ENCODE measurements at regions not wholly inside any gene's neighbourhood (a gene's known extent, or its start where the extent isn't known, plus 50 kb on each side); places are given as distances from the start of the nearest gene placed in this dataset.

DNA sequence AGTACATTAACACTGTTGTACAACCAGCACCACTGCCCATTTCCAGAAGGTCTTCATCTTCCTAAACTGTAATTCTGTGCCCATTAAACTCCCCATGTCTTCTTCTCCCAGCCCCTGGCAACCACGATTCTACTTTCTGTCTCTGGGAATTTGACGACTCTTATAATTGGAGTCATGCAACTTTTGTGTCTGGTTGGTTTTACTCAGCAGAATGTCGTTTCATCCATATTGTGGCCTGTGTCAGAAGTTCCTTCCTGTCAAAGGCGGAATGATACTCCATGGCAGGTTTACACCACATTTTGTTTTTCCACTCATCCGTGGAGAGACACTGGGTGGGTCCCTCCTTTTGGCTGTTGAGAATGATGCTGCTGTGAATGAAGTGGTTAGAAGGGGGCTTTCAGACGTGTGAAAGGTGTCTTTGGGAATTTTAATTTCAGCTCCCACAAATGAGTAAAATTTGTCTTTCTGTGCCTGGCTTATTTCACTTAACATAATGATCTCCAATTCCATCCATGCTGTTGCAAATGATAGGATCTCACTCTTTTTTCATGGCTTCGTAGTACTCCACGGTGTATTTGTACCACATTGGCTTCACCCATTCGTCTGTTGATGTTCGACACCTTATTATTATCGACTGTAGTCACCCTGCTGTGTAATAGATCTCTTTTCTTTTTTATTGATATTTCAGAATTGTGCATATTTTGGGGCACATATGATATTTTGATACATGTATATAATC is 86.1 kb upstream of the SEPTIN5 start:
- DNase-seq (ENCODE audit: insufficient read length) (no peak), FAIRE-seq (no peak)
- TF ChIP-seq POLR2A (IDR thresholded peaks at IDR 0.05; ENCODE audit: low read depth, low read length) (no peak), TAF1 (IDR thresholded peaks at IDR 0.05; ENCODE audit: borderline replicate concordance, low read depth, low read length) (no peak), POLR2AphosphoS5 (IDR thresholded peaks at IDR 0.05; ENCODE audit: low read depth, low read length) (no peak)

DNA sequence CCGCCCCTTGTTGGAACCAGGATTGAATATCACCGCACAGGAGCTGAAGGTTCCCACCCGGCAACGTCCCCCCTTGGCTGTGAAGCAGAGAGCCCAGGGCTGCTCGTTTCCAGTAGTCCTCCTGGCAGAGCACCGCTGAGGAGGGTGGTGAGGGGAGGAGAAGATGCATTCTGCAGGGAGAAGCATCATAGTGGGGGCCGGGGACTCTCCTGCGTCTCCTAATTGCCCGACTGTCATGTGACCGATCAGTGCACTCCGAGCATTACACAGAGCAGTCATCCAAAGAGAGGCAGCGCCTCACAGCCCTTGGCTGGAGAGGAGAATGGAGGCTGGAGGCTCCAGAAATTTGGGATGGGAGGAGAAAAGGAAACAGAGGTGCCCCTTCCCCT is 85.0 kb upstream of the SEPTIN5 start:
- TF ChIP-seq POLR2AphosphoS5 (IDR thresholded peaks at IDR 0.05; ENCODE audit: low read depth, low read length) (no peak), POLR2A (IDR thresholded peaks at IDR 0.05; ENCODE audit: low read depth, low read length) (no peak), TAF1 (IDR thresholded peaks at IDR 0.05; ENCODE audit: borderline replicate concordance, low read depth, low read length) (no peak)
- FAIRE-seq, result no peak
- DNase-seq (ENCODE audit: insufficient read length), result no peak

DNA sequence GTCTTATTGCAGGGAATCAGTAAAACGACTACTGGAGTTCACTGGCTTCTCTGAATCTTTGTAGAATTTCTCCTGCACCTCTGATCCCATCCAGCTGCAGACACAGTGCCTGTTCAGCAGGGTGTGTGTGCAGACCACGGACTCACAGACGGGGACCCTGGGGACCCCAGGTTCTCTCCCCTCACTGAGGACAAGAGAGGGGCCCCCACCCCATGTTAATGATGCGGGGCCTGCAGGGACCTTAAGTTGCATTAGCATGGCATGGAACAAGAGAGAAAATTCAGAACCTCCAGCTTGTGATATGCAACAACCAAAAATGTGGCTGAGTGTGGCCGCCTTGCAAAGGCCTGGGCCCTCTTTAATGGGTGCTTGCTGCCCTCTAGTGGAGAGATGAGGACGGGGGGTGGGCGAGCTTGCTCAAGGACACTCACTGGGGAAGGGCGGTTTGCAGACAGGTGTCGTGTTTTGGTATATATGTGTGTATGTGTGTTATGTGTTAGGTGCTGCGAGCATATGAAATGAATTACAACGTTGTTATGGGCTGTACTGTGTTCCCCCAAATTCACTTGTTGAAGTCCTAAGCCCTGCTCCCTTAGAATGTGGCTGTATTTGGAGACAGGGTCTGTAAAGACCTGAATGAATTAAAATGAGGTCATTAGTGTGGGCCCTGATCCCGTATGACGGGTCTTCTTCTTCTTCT is 84.4 kb upstream of the SEPTIN5 start:
- FAIRE-seq, result peak; percentile 93
- peak; percentile 87 for DNase-seq (ENCODE audit: insufficient read length)

DNA sequence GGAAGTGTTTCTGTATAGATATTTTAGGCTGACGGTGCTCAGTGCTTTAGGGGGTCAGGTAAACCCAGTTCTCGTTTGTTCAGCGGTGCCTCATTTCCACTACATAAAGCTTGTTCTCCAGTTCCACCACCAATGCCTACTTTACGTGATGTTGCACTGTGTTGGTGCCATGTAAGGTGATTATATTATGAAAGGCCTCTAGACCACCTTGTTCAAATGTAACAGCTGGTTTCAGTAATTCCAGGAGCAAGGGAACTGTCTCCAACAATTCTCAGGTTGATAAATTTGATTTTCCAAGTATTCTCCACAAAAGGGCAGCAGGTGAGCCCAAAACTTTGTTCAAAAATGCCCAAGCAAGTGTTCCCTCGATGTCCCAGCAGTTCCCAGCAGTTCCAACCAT is 83.7 kb upstream of the SEPTIN5 start:
- FAIRE-seq (no peak), DNase-seq (ENCODE audit: insufficient read length) (no peak)
- TF ChIP-seq POLR2A (IDR thresholded peaks at IDR 0.05; ENCODE audit: low read depth, low read length) (no peak), TAF1 (IDR thresholded peaks at IDR 0.05; ENCODE audit: borderline replicate concordance, low read depth, low read length) (no peak), POLR2AphosphoS5 (IDR thresholded peaks at IDR 0.05; ENCODE audit: low read depth, low read length) (no peak)

More for the DNA sequence above, 84.4 kb upstream of the SEPTIN5 start:
- no peak for TF ChIP-seq POLR2AphosphoS5 (IDR thresholded peaks at IDR 0.05; ENCODE audit: low read depth, low read length)
- no peak for TF ChIP-seq TAF1 (IDR thresholded peaks at IDR 0.05; ENCODE audit: borderline replicate concordance, low read depth, low read length)
- no peak for TF ChIP-seq POLR2A (IDR thresholded peaks at IDR 0.05; ENCODE audit: low read depth, low read length)

DNA sequence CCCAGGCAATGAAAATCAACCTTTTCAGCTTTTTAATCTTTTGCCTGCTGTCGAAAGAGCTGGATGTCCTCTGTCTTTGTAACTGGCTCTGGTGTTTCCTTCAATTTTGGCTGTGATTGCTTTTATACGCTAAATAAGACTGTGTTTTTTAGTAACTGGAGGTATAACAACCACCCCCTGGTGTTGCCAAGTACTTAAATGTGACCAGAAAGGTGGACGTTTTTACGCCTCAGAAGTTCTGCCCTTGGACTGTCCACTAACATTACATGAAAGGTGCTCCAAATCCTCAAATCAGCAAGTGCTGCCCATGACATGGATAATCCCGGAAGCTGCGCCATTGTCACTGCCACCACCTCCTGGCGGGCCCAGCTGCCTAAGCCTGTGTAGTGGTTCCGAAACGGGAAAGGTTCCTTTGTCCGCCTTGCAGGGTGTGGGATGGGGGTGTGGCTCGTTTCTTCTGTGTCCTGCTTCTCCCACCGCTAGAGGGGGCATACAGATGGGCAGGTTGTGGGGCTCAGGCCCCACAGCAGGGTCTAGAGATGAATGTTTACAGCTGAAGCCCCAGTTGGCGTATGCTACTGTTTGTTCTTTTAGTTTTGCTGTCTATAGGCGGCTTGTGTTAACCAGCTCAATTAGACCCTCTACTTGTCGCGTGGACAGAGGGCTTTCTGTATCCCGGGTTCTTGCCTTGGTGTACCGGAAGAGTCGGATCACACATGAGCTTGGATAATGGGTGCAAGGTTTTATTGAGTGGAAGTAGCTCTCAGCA is 82.2 kb upstream of the SEPTIN5 start:
- TF ChIP-seq TAF1 (IDR thresholded peaks at IDR 0.05; ENCODE audit: borderline replicate concordance, low read depth, low read length) (no peak), POLR2A (IDR thresholded peaks at IDR 0.05; ENCODE audit: low read depth, low read length) (no peak), POLR2AphosphoS5 (IDR thresholded peaks at IDR 0.05; ENCODE audit: low read depth, low read length) (no peak)
- DNase-seq (ENCODE audit: insufficient read length) (no peak), FAIRE-seq (no peak)

DNA sequence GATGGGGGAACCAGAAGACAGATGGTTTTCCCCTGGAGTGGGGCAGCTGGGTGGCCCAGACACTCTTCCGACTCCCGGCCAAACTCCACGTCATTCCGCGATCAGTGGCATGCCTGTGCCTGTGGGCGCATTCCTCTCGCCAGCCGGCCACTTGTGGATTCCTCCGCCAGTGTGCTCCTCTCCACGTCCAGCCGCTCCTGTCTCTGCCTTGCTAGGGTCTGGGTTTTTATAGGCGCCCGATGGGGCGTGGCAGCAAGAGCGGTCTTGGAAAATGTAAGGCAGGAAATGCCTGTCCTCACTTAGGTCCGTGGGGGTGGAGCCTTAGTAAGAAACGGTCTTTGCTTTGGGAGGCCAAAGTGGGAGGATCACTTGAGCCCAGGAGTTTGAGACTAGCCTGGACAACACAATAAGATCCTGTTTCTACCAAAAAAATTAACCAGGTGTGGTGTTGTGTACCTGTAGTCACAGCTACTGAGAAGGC is 81.6 kb upstream of the SEPTIN5 start:
- no peak for FAIRE-seq
- TF ChIP-seq TAF1 (IDR thresholded peaks at IDR 0.05; ENCODE audit: borderline replicate concordance, low read depth, low read length), result no peak
- no peak for TF ChIP-seq POLR2A (IDR thresholded peaks at IDR 0.05; ENCODE audit: low read depth, low read length)
- no peak for TF ChIP-seq POLR2AphosphoS5 (IDR thresholded peaks at IDR 0.05; ENCODE audit: low read depth, low read length)
- DNase-seq (ENCODE audit: insufficient read length), result no peak

DNA sequence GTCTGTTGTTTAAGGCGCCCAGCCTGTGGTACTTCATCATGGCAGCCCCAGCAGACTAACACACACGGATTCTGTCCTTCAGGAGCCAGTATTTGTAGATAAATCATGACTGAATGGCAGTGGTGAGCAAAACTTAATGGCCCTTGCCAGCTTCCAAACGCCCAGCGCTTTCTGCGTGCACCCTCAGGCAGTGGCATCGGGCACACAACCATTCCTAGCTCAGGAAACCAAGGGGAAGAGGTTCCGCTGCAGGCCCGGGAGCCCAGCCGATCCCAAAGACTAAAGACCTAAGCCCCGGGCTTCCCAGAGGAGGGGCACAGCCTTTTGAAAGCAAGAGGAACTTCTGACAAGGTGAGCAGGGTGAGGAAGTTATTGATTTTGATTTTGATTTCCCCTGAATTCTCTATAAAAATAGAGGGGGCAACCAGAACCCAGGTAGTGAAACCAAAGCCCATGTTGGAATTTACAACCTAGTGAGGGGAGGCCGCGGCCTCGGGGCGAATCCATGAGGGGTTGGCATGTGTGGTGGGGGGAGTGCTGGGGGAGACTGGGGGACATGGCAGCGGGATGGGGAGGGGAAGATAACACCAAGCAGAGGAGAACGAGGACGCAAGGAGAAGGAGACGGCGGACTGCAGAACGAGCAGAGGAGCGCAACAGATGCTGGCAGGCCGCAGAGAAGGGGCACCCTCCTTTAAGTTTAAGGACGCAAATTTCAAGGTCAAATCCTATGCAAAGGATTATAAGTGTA is 79.9 kb upstream of the SEPTIN5 start:
- TF ChIP-seq POLR2A (IDR thresholded peaks at IDR 0.05; ENCODE audit: low read depth, low read length), result no peak
- no peak for DNase-seq (ENCODE audit: insufficient read length)
- no peak for FAIRE-seq

DNA sequence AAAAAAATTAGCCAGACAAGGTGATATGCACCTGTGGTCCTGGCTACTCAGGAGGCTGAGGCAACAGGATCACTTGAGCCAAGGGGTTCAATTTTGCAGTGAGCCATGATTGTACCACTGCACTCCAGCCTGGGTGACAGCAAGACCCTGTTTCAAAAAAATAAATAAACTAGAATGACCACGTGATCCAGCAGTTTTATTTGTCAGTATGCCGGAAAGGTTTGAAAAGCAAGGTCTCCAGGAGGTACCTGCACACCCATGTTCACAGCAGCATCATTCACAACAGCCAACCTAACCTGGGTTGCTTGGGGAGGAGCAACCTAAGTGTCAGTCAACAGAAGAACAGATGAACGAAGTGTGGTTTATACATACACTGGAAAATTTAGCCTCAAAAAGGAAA is 78.7 kb upstream of the SEPTIN5 start:
- DNase-seq (ENCODE audit: insufficient read length) (no peak), FAIRE-seq (no peak)
- TF ChIP-seq TAF1 (IDR thresholded peaks at IDR 0.05; ENCODE audit: borderline replicate concordance, low read depth, low read length), result no peak
- no peak for TF ChIP-seq POLR2A (IDR thresholded peaks at IDR 0.05; ENCODE audit: low read depth, low read length)
- TF ChIP-seq POLR2AphosphoS5 (IDR thresholded peaks at IDR 0.05; ENCODE audit: low read depth, low read length), result no peak

DNA sequence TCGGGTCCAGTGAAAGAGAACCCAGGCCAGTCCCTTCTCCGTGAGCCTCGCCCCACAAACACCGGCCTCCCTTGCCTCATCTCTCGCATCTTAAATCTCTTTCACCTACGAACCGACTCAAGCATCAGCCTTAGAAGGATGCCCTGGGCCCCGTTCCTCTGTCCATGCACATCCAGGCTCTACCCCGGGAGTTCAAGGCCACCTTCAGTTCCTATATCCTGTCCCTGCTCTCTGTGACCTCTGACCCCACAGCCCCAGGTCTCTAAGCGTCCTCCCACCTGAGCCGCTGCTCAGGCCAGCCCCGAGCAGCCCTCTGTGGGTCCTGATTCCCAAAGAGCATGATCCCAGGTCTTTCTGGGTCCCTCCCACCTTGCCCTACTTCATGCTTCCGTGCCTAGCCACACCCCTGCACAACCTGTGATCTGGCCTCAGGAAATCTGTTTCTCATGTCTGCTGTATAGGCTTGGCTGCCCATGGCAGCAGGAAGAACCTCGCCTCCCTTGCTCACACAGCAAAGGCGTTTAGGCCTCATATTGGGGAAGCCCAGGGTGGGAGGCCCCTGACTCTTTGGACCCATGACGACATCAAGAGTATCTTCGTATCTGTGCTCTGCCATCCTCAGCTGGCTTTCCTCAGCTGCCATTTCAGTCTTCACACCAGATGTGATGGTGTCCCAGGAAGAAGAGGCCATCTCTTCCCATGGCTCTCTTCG is 77.5 kb upstream of the SEPTIN5 start:
- TF ChIP-seq POLR2AphosphoS5 (IDR thresholded peaks at IDR 0.05; ENCODE audit: low read depth, low read length) (no peak), POLR2A (IDR thresholded peaks at IDR 0.05; ENCODE audit: low read depth, low read length) (no peak), TAF1 (IDR thresholded peaks at IDR 0.05; ENCODE audit: borderline replicate concordance, low read depth, low read length) (no peak)
- FAIRE-seq, result no peak

DNA sequence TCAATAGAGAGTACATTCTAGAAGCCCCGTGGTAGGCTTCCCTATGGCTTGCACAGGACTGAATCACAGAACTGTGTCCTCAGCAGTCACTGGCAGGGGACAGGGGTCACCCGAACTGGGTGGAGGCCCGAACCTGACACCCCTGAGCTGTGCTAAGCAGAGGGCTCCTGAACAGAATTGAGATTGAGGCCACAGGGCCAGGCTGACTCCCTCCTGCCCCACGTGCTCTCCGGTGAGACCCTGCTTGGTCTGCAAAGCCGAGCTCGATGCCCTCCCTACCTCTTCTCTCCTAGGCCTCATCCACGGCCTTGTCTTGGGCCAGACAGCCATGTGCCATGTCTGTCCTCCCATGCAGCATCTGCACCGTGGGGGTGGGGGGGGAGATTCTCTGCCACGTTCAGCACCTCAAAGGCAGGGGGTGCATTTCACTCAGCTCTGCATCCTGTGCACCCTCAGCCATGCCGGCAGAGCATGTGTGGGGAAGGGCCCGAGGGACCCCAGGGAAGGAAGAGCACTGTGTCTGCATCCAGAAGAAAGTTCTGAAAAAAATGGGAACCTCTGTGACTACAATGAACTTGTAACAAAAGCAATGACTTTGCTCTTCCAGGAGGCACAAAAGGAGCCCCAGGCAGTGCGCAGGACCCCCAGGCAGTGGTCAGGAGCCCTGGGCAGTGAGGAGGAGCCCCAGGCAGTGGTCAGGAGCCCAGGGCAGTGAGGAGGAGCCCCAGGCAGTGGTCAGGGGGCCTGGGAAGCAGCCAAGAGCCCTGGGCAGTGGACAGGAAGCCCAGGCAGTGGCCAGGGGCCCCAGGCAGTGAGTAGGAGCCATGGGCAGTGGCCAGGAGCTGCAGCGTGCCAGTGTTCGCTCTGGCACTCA is 76.7 kb upstream of the SEPTIN5 start:
- DNase-seq (ENCODE audit: insufficient read length), result no peak
- no peak for TF ChIP-seq POLR2A (IDR thresholded peaks at IDR 0.05; ENCODE audit: low read depth, low read length)
- TF ChIP-seq TAF1 (IDR thresholded peaks at IDR 0.05; ENCODE audit: borderline replicate concordance, low read depth, low read length), result no peak
- TF ChIP-seq POLR2AphosphoS5 (IDR thresholded peaks at IDR 0.05; ENCODE audit: low read depth, low read length), result no peak
- no peak for FAIRE-seq

More for the DNA sequence above, 77.5 kb upstream of the SEPTIN5 start:
- DNase-seq (ENCODE audit: insufficient read length), result no peak
